ENCODE measurements at regions not wholly inside any gene's neighbourhood (a gene's known extent, or its start where the extent isn't known, plus 50 kb on each side); places are given as distances from the start of the nearest gene placed in this dataset.

- Histone ChIP-seq H3K4me1 (no peaks in the 10 kb centered on the region), H3K4me3 (no peak overlapping the region), H3K9me3 (no peaks in the 10 kb centered on the region), H3K36me3 (no peaks in the 10 kb centered on the region), H3K27me3 (no peaks in the 10 kb centered on the region), H3K27ac (replicated peaks in 1 of 4) (no peak overlapping the region)
- WGBS, result 59% methylated on average over 1 of the region's 1 CpG
- TF ChIP-seq EP300 (IDR thresholded peaks at IDR 0.05), result no peak
- TF ChIP-seq CTCF (IDR thresholded peaks at IDR 0.05), result peak in 2 of 3 experiments; percentile 11 to 17
- intact Hi-C loops (cut with DNase I), result no loop called here
- DNase-seq (ENCODE audit: extremely low spot score), result no peak
These were observed 168.0 kb upstream of the POU5F2 start for GRCh38 chr5:93909356-93909755.

GRCh38 chr5:93904917-93905316 is 163.5 kb upstream of the POU5F2 start:
- no peaks in the 10 kb centered on the region for H3K36me3 ChIP-seq
- H3K27me3 ChIP-seq, result no peaks in the 10 kb centered on the region
- no peak for DNase-seq (ENCODE audit: extremely low spot score)
- intact Hi-C loops (cut with DNase I), result no loop called here
- TF ChIP-seq EP300 (IDR thresholded peaks at IDR 0.05), result no peak
- TF ChIP-seq POLR2A (IDR thresholded peaks at IDR 0.05; ENCODE audit: low read depth), result no peak
- no peak for TF ChIP-seq CTCF (IDR thresholded peaks at IDR 0.05)
- TF ChIP-seq POLR2AphosphoS5 (IDR thresholded peaks at IDR 0.05), result no peak
- H3K4me1 ChIP-seq, result no peaks in the 10 kb centered on the region
- H3K27ac ChIP-seq (replicated peaks in 1 of 4), result no peak overlapping the region
- H3K9me3 ChIP-seq, result no peaks in the 10 kb centered on the region
- no peak overlapping the region for H3K4me3 ChIP-seq
- 94% methylated on average over 1 of the region's 1 CpG for WGBS

- intact Hi-C loops (cut with DNase I), result no loop called here
- no peak overlapping the region for H3K27ac ChIP-seq (replicated peaks in 1 of 4)
- no peak for DNase-seq (ENCODE audit: extremely low spot score)
- no peaks in the 10 kb centered on the region for H3K27me3 ChIP-seq
- no peaks in the 10 kb centered on the region for H3K9me3 ChIP-seq
- H3K4me3 ChIP-seq, result no peak overlapping the region
- H3K4me1 ChIP-seq, result no peaks in the 10 kb centered on the region
- TF ChIP-seq CTCF (IDR thresholded peaks at IDR 0.05), result no peak
- no peak for TF ChIP-seq POLR2A (IDR thresholded peaks at IDR 0.05; ENCODE audit: low read depth)
- TF ChIP-seq POLR2AphosphoS5 (IDR thresholded peaks at IDR 0.05), result no peak
- no peak for TF ChIP-seq EP300 (IDR thresholded peaks at IDR 0.05)
- no peaks in the 10 kb centered on the region for H3K36me3 ChIP-seq
- WGBS, result 83% methylated on average over 2 of the region's 2 CpGs
These were observed 160.9 kb upstream of the POU5F2 start for GRCh38 chr5:93902288-93902687.

- no peak for TF ChIP-seq POLR2AphosphoS5 (IDR thresholded peaks at IDR 0.05)
- peak in 1 of 3 experiments; percentile 21 for TF ChIP-seq CTCF (IDR thresholded peaks at IDR 0.05)
- no peak for TF ChIP-seq EP300 (IDR thresholded peaks at IDR 0.05)
- TF ChIP-seq POLR2A (IDR thresholded peaks at IDR 0.05; ENCODE audit: low read depth), result no peak
- Histone ChIP-seq H3K4me3 (no peak overlapping the region), H3K36me3 (no peaks in the 10 kb centered on the region), H3K27me3 (no peaks in the 10 kb centered on the region), H3K9me3 (no peaks in the 10 kb centered on the region), H3K4me1 (no peaks in the 10 kb centered on the region), H3K27ac (replicated peaks in 1 of 4) (no peak overlapping the region)
- no peak for DNase-seq (ENCODE audit: extremely low spot score)
- intact Hi-C loops (cut with DNase I), result no loop called here
- WGBS, result 88% methylated on average over 1 of the region's 1 CpG
These were observed 157.7 kb upstream of the POU5F2 start for GRCh38 chr5:93899026-93899600.

Measured in esophagus muscularis mucosa (tissue), 4 donors.